AG09309 (cell line): ENCODE measurements at regions not wholly inside any gene's neighbourhood (a gene's known extent, or its start where the extent isn't known, plus 50 kb on each side); places are given as distances from the start of the nearest gene placed in this dataset.
"Not testable (repeated sequence)": the region's sequence is repeated elsewhere in the genome, so short reads cannot be mapped to it uniquely, and the experiment has no call there.

Experiments used
- DNase-seq: peaks from one replicate; pipeline ENCODE4 v3.0.0-alpha.2; 2010; ENCODE audit warnings: low read depth
- H3K4me3 ChIP-seq: 2 replicates; pipeline ENCODE4 v1.5.1; 2011; ENCODE audit warnings: mild to moderate bottlenecking, low read depth, low read length, moderate library complexity; ENCODE audit not compliant: control insufficient read depth
- TF ChIP-seq, protein P1 (sequence below): IDR thresholded peaks from 2 replicates; pipeline ENCODE4 v1.5.1; 2011; ENCODE audit warnings: mild to moderate bottlenecking, low read depth, low read length, inconsistent platforms; ENCODE audit not compliant: insufficient read depth, control insufficient read depth; ENCODE audit errors: missing control alignments

GRCh38 chr9:63912451-63912850 is 1372.6 kb downstream of the FOXD4L5 start:
- DNase-seq, H3K4me3 ChIP-seq: not testable (repeated sequence)

GRCh38 chr9:63909076-63909475 is 1375.9 kb downstream of the FOXD4L5 start:
- not testable (repeated sequence) for DNase-seq, H3K4me3 ChIP-seq

GRCh38 chr9:63899637-63900190 is 1385.3 kb downstream of the FOXD4L5 start:
- DNase-seq, H3K4me3 ChIP-seq: not testable (repeated sequence)

DNA sequence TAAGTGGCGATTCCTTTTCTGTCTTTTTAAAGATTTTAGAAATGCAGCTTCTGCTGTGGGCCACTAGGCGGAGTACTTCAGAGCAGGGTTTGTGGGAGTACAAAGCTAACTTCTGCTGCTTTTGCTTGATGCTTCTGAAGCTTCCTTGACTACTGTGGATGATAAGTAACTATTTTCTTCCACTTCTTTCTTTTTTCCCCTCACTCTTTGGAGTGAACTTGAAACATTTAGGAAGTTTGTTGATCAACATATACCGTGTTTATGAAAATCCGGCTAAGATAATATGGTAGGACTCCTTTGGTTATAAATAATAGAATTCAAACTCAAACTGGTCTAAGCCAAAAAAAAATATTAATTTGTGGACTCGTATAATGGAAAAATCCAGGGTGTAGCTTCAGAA is 1403.6 kb downstream of the FOXD4L5 start:
- not testable (repeated sequence) for DNase-seq, H3K4me3 ChIP-seq

DNA sequence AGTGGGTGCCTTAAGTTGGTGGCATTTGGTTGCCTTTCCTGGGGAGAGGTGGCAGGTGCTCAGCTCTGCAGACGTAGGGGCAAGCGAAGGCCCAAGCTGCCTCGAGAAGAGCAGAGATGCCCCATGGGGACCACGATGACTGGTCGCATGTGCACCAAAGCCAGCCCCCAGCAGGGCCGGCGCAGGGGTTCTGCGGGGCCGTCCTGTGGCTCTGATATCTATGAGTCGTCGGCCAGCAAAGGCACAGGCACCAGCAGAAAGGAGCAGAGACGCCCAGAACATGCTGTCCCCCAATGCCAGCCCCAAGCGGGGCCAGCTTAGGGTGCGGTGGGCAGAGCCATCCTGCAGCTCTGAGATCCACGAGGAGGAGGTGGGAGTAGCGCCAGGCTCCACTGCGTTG is 1408.6 kb downstream of the FOXD4L5 start:
- not testable (repeated sequence) for H3K4me3 ChIP-seq, DNase-seq

DNA sequence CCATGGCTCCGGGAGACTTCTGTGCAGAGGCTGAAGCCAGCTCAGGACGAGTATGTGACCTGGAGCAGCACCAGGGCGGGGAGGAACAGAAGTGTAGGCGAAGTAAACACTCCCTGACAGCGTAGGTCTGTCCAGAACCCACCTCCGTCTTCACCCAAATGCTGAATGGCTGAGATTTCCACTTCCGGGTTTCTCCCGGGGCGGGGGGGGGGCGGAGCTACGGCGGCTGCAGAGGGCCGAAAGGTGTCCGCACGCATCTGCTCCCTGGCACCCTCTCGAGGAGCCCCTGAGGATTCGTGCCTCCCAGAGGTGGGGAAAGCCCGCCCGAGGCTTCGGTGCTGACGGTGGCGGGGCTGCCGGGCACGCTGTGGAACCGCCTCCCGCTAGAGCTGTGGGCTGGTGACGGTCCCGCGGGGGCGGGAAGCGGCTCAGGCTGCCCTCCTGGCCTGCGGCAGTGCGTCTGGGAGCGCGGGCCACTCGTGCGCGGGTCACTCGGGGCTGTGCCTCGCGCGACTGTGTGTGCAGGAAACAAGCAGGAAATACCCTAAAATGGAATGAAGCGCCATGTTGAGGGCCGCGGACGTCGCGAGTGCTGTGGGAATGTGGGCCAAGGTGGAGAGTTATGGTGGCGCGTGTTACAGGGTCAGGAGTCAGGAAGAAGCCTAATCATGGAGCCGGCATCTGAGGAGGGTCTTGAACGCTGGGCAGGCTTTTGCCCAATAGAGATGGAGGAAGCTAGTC is 1425.4 kb downstream of the FOXD4L5 start:
- TF ChIP-seq, protein P1, sequence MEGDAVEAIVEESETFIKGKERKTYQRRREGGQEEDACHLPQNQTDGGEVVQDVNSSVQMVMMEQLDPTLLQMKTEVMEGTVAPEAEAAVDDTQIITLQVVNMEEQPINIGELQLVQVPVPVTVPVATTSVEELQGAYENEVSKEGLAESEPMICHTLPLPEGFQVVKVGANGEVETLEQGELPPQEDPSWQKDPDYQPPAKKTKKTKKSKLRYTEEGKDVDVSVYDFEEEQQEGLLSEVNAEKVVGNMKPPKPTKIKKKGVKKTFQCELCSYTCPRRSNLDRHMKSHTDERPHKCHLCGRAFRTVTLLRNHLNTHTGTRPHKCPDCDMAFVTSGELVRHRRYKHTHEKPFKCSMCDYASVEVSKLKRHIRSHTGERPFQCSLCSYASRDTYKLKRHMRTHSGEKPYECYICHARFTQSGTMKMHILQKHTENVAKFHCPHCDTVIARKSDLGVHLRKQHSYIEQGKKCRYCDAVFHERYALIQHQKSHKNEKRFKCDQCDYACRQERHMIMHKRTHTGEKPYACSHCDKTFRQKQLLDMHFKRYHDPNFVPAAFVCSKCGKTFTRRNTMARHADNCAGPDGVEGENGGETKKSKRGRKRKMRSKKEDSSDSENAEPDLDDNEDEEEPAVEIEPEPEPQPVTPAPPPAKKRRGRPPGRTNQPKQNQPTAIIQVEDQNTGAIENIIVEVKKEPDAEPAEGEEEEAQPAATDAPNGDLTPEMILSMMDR: no peak
- H3K4me3 ChIP-seq: peak overlapping the region; percentile 40
- DNase-seq: no peak

GRCh38 chr9:63859090-63859474 is 1425.9 kb downstream of the FOXD4L5 start:
- peak overlapping the region; percentile 40 for H3K4me3 ChIP-seq
- DNase-seq: not testable (repeated sequence)

- not testable (repeated sequence) for DNase-seq, H3K4me3 ChIP-seq
Measured at GRCh38 chr9:63853140-63853751, 1431.8 kb downstream of the FOXD4L5 start.

GRCh38 chr9:63824804-63825203 is 1460.2 kb downstream of the FOXD4L5 start:
- H3K4me3 ChIP-seq, DNase-seq: not testable (repeated sequence)

DNA sequence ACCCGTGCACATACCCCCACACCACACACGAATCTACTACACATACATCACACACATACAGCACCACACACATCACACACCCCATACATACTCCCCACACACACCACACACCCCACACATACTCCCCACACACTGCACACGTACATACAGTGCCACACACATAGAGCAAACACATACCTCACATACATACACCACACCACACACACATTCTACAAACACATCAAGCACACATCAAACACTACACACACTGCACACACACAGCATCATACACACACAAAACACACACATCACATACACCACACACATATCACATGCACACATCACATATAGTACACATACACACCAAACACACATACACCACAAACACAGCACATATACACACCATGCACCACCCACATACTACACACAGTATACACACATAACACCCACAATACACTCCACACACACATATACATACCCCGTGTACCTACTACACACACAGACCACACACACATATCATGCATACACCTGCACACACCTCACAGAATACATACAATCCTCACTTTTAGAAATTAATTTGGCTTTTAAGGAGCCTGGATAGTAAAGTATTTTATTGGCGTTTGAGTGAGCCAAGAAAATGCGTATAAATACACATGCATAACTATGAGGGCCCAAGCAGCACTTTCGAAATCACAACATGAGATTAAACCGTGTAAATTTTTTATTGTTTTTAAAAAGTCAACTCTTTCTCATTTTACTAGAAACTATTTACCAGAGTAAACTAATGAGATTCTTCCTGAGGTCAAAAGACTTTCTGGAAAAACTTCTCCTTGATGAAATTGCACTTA is 1461.4 kb downstream of the FOXD4L5 start:
- TF ChIP-seq, protein P1: peak; percentile 2
- not testable (repeated sequence) for H3K4me3 ChIP-seq, DNase-seq

DNA sequence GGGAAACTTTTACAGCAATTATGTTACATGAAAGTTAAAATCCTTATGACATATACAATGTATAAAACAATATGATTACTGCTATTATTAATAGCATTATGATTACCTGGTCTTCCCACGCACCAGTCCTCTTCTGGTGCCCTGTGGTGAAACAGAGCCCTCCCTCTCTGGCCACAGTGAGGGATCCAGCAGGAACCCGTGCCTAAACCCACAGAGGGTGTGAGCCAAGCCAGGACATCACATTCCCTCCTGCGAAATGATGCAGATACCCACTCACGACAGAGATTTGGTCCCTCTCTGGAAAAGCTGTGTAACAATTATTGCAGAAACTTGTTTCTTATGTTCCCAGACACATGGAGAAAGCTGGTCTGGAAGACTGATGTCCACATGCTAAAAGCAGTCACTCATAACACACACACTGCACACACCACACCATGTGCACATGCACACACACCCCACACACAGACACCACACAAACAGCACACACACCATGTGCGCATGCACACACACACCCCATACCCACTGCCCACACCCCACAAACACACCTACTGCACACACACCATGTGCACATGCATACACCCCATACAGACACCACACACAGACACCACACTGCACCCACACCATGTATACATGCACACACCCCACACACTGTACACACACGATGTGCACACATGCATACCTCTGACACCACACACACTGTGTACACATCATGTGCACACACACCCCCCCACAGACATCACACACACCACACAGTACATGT is 1462.2 kb downstream of the FOXD4L5 start:
- not testable (repeated sequence) for H3K4me3 ChIP-seq, DNase-seq

- not testable (repeated sequence) for DNase-seq, H3K4me3 ChIP-seq
Measured at GRCh38 chr9:63821293-63821692, 1463.7 kb downstream of the FOXD4L5 start.

- not testable (repeated sequence) for DNase-seq, H3K4me3 ChIP-seq
Measured at GRCh38 chr9:63820882-63821281, 1464.1 kb downstream of the FOXD4L5 start.

DNA sequence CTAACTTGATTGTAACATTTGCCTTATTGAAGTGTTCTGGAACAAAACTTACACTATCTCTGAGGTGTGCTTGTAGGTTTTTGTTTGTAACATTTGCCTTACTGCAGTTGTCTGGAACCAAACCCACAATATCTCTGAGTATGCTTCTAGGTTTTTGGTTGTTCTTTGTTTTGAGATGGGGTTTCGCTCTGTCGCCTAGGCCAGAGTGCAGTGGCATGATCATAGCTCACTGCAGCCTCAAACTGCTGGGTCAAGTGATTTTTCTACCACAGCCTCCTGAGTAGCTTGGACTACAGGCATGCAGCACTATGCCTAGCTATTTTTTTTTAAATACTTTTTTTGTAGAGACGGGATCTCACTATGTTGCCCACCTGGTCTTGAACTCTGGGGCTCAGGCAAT is 1464.6 kb downstream of the FOXD4L5 start:
- DNase-seq, H3K4me3 ChIP-seq: not testable (repeated sequence)
